Activated naive CD4-positive, alpha-beta T cell treated with anti-CD3 and anti-CD28 coated beads, Interleukin-2, amount 50 U/mL, for 16 hours (primary cell): ENCODE measurements at regions not wholly inside any gene's neighbourhood (a gene's known extent, or its start where the extent isn't known, plus 50 kb on each side); places are given as distances from the start of the nearest gene placed in this dataset.
"Not testable (repeated sequence)": the region's sequence is repeated elsewhere in the genome, so short reads cannot be mapped to it uniquely, and the experiment has no call there.

Experiments used
- DNase-seq: peaks from one replicate; pipeline ENCODE4 v3.0.0-alpha.2; 2020

- no peak for DNase-seq
Measured at GRCh38 chr20:53813636-53814035, 220.0 kb upstream of the ZNF217 start.

GRCh38 chr20:53811577-53811976 is 217.9 kb upstream of the ZNF217 start:
- no peak for DNase-seq

DNA sequence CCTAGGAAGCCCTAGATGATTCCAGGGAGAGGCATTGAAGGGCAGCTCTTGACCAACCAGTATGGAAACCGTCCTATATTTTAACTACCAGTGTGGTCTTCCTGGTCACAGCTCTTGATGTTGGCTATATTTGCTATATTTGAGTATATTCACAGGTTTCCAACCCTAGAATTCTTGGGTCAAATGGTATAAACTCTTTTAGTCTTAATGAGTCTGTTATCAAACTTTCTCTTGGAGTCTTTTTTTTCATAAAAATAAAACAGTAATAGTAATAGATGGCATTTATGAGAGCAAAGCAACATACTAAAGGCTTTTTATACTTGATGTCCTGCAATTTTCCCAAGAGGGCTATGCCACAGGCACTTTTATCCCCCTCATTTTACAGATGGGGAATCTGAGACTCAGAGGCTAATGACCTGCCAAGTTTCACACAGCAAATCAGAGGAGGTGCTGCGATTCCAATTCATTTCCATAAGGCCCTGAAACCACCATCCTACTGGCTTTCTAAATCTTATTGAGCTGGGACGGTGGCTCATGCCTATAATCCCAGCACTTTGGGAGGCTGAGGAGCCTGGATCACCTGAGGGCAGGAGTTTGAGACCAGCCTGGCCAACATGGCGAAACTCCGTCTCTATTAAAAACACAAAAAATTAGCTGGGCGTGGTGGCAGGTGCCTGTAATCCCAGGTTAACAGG is 217.2 kb upstream of the ZNF217 start:
- no peak for DNase-seq

- DNase-seq, result no peak
Measured at GRCh38 chr20:53809728-53810365, 216.2 kb upstream of the ZNF217 start.

- no peak for DNase-seq
Measured at GRCh38 chr20:53809217-53809616, 215.6 kb upstream of the ZNF217 start.

DNA sequence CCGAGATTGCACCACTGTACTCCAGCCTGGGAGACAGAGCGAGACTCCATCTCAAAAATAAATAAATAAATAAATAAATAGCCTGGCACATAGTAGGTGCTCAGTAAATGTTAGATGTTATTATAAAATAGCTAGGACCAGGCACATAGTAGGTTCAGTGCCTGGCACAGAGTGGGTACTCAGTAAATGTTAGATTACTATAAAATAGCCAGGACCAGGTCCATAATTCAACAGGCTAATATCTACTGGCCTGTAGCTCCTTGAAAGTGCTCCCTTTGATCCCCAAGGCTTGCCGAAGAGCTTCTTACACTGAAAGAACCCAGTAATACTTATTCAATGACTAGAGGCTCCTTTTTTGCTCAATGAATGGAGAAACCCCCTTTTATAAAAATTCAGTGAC is 215.1 kb upstream of the ZNF217 start:
- DNase-seq, result no peak

GRCh38 chr20:53808302-53808701 is 214.7 kb upstream of the ZNF217 start:
- DNase-seq, result not testable (repeated sequence)

DNA sequence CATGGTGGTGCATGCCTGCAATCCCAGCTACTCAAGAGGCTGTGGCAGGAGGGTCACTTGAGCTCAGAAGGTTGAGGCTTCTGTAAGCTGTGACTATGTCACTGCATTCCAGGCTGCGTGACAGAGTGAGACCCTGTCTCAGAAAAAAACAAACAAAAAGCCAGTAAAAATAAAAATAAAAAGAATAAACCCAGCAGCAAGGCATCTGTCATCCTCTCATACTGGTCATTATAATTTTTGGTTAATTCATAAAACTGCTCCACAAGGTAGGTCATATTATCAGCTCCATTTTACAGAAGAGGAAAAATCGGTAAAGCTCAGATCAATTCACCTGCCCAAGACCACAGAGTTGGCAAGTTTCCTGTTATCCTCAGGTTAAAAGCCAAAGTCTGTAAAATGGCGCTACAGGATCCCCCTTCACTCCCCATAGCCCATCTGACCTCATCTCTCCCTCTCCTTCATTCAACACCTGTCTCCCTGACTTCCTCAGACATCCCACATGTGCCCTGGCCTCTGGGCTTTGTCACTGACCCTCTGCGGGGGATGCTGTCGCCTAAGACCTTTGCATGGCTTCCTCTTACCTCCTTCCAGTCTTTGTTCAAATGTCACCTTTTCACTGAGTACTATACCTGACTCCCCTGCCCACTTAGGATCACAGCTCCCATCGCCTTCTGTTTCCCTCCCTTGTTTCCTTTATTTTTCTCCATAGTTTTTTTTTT is 213.2 kb upstream of the ZNF217 start:
- DNase-seq, result no peak

DNA sequence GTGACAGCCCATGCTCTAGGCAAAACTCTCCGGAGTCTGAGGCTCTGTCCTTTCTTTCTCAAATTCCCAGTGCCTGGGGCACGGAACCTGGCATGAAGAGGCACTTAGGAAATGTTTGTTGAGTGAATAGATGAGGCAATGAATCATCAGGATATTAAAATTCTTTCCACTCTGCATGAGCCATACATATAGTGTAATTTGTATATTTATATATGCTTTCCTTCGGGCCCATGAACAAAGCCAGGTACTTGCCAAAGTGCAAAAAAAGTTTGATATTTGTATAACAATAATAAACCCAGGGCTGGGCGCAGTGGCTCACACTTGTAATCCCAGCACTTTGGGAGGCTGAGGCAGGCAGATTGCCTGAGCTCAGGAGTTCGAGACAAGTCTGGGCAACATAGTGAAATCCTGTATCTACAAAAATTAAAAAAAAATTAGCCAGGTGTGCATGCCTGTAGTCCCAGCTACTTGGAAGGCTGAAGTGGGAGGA is 212.3 kb upstream of the ZNF217 start:
- DNase-seq, result no peak

DNA sequence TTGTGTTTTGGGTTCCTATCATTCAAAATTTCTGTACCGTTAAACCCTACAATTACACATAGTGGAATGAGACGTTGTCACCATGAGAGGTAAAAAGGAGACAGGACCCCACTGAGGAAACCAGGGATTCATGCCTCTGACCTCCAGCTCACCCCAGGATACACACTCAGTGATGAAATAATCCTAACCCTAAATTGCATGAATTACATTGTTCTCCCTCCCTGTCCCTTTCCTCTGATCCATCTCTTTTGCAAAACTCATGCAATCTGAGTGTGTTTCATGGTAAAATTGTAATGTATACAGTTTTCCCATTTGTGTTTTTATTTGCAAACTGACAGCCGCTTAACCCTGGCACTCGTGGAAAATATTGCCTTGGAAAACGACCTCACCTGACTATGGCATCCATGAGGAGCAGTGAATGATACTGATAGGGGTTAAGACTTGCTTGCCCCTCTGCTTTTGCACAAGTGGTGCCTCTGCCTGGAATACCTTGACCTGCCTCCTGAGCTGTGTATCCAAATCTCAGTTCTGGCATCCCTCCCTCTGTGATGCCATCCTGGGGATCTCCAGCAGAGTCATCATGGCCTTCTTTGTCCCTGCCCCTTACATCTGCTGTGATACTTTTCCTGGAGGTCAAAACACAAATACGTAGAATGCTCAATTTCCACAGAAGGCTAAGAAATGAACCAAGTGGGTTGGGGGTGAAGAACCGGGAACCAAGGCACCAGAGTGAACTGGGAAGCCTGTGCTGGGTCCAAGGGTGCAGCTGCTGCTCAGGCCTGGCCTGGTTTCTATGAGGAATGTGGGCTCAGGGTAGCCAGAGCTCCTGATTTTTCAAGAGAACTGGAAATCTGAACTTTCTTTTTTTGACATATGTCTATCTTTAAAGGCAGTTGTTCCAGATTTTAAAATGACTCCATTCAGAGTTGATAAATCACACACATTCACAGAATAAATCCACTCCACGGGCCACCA is 211.6 kb upstream of the ZNF217 start:
- DNase-seq, result no peak

DNA sequence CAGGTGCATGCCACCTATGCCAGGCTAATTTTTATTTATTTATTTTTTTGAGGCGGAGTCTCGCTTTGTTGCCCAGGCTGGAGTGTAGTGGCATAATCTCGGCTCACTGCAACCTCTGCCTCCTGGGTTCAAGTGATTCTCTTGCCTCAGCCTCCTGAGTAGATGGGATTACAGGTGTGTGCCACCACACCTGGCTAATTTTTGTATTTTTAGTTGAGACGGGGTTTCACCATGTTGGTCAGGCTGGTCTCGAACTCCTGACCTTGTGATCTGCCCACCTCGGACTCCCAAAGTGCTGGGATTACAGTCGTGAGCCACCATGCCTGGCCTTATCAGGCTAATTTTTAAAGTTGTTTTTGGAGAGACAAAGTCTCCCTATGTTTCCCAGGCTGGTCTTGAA is 210.7 kb upstream of the ZNF217 start:
- DNase-seq, result not testable (repeated sequence)

DNA sequence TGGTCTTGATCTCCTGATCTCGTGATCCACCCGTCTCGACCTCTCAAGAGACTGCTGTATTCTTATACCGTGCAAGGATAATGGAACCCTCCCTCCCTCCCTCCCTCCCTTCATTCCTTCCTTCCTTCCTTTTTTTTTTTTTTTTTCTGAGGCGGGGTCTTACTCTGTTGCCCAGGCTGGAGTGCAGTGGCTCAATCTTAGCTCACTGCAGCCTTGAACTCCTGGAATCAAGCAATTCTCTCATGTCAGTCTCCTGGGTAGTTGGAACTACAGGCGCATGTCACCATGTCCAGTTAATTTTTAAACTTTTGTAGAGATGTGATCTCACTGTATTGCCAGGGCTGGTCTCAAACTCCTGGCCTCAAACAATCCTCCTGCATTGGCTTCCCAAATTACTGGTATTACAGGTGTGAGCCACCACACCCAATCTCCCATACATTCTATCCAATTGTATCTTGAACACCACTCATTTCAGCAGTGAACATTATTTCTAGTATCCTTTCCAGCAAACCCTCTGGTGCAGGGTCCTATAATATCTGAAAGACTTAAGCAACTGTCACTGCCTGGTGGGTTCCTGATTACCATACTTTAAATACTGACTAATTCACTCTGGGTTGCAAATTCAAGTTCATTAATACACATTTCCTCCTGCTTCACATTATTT is 210.0 kb upstream of the ZNF217 start:
- DNase-seq, result no peak

- no peak for DNase-seq
Measured at GRCh38 chr20:53801609-53802370, 208.2 kb upstream of the ZNF217 start.

- DNase-seq, result no peak
Measured at GRCh38 chr20:53800883-53801604, 207.4 kb upstream of the ZNF217 start.

DNA sequence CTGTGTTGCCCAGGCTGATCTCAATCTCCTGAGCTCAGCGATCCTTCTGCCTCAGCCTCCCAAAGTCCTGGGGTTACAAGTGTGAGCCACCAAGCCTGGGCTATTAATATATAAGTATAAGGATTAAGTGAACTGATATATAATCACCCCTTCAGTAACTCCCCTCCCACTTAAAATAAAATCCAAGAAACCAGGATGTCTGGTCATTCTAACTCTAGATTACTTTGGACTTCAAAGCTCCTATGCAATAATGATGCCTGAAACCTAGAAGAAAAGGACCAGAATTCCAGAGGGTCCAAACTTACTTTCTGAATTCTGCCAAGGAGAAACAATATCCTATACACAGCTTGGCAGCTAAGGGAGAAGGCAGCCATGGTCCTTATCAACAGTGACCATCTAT is 206.8 kb upstream of the ZNF217 start:
- DNase-seq, result no peak

GRCh38 chr20:53797085-53797484 is 203.4 kb upstream of the ZNF217 start:
- no peak for DNase-seq

GRCh38 chr20:53795170-53795569 is 201.5 kb upstream of the ZNF217 start:
- DNase-seq, result no peak

GRCh38 chr20:53794529-53795115 is 201.0 kb upstream of the ZNF217 start:
- no peak for DNase-seq

GRCh38 chr20:53793783-53794383 is 200.2 kb upstream of the ZNF217 start:
- DNase-seq, result no peak
